IMR-90 (cell line): ENCODE measurements at regions not wholly inside any gene's neighbourhood (a gene's known extent, or its start where the extent isn't known, plus 50 kb on each side); places are given as distances from the start of the nearest gene placed in this dataset.

Source experiments
- ATAC-seq: fragments of 200-7000 bp; cut with Tn5 transposase; 2 replicates; pipeline ENCODE4 v1.9.1; 2020; ENCODE audit warnings: low read depth, mild to moderate bottlenecking, moderate library complexity
- BruUV-seq: library from RNA; stranded (reverse); fragments of 400-500 nt; replicated peaks from 2 replicates; lab custom pipeline; 2021; lab: Mats Ljungman, UMichigan
- CTCF ChIA-PET: fragments of 300-600 bp; formaldehyde crosslinking; extraction: SDS; loops from one replicate; lab custom pipeline; 2021; ENCODE audit warnings: antibody characterized with exemption; lab: Yijun Ruan, JAX
- POLR2A ChIA-PET: fragments of 300-600 bp; sonication (Branson Sonifier 250); formaldehyde crosslinking; loops from one replicate; lab custom pipeline; 2022; ENCODE audit warnings: antibody characterized with exemption; ENCODE audit not compliant: unreplicated experiment; lab: Charles Lee
- DNase-seq: peaks from one replicate; pipeline ENCODE4 v3.0.0; 2013
- H2AFZ ChIP-seq: replicated peaks from 2 replicates; pipeline ENCODE3; 2013; ENCODE audit warnings: low read length, mild to moderate bottlenecking; ENCODE audit not compliant: poor library complexity
- H2AK5ac ChIP-seq: 2 replicates; pipeline ENCODE4 v1.6.1; 2013; ENCODE audit warnings: low read depth, low read length, inconsistent platforms
- H2AK9ac ChIP-seq: replicated peaks from 2 replicates; pipeline ENCODE3; 2013; ENCODE audit warnings: mild to moderate bottlenecking, low read depth, low read length, moderate library complexity; ENCODE audit not compliant: poor library complexity
- H2BK120ac ChIP-seq: 2 replicates; pipeline ENCODE4 v1.6.1; 2013; ENCODE audit warnings: low read depth, low read length, inconsistent platforms
- H2BK15ac ChIP-seq: 3 replicates; pipeline ENCODE4 v1.6.1; 2013; ENCODE audit warnings: low read depth, low read length, inconsistent platforms
- H2BK20ac ChIP-seq: 2 replicates; pipeline ENCODE4 v1.6.1; 2013; ENCODE audit warnings: low read depth, mild to moderate bottlenecking, inconsistent platforms, low read length, moderate library complexity
- H2BK5ac ChIP-seq: 2 replicates; pipeline ENCODE4 v1.6.1; 2013; ENCODE audit warnings: mild to moderate bottlenecking, low read depth, low read length, inconsistent platforms; ENCODE audit not compliant: poor library complexity, severe bottlenecking
- H3K14ac ChIP-seq: replicated peaks from 2 replicates; pipeline ENCODE4 v1.6.1; 2013; ENCODE audit warnings: low read depth, low read length, inconsistent platforms
- H3K18ac ChIP-seq: 2 replicates; pipeline ENCODE4 v1.6.1; 2013; ENCODE audit warnings: low read depth, low read length, control low read depth
- H3K23ac ChIP-seq: 2 replicates; pipeline ENCODE4 v1.6.1; 2013; ENCODE audit warnings: low read depth, low read length, inconsistent platforms
- H3K27ac ChIP-seq: 2 replicates; pipeline ENCODE4 v1.5.1; 2013; ENCODE audit warnings: mild to moderate bottlenecking, control low read depth, low read length; ENCODE audit not compliant: insufficient read depth
- H3K27me3 ChIP-seq: 2 replicates; pipeline ENCODE4 v1.6.1; 2013; ENCODE audit warnings: low read length; ENCODE audit not compliant: control insufficient read depth, insufficient read depth
- H3K36me3 ChIP-seq: 2 replicates; pipeline ENCODE4 v1.6.1; 2013; ENCODE audit warnings: low read length, mixed read lengths; ENCODE audit not compliant: control insufficient read depth, insufficient read depth
- H3K4ac ChIP-seq: 2 replicates; pipeline ENCODE4 v1.6.1; 2013; ENCODE audit warnings: low read depth, low read length, inconsistent platforms
- H3K4me1 ChIP-seq: 2 replicates; pipeline ENCODE4 v1.6.1; 2013; ENCODE audit warnings: low read length, mixed read lengths; ENCODE audit not compliant: control insufficient read depth, insufficient read depth
- H3K4me2 ChIP-seq: 2 replicates; pipeline ENCODE4 v1.6.1; 2013; ENCODE audit warnings: low read depth, mild to moderate bottlenecking, control low read depth, low read length, moderate library complexity
- H3K4me3 ChIP-seq: 2 replicates; pipeline ENCODE4 v1.5.1; 2013; ENCODE audit warnings: low read depth, mild to moderate bottlenecking, control low read depth, low read length, moderate library complexity; ENCODE audit not compliant: insufficient read depth
- H3K56ac ChIP-seq: 2 replicates; pipeline ENCODE4 v1.6.1; 2013; ENCODE audit warnings: low read length, inconsistent platforms; ENCODE audit not compliant: insufficient read depth; ENCODE audit errors: extremely low read depth
- H3K79me1 ChIP-seq, 2 experiments: 2 replicates each; pipeline ENCODE4 v1.6.1; 2013; ENCODE audit warnings: low read length in 2 of 2, inconsistent platforms in 1 of 2, low read depth in 1 of 2
- H3K9ac ChIP-seq: 2 replicates; pipeline ENCODE4 v1.6.1; 2013; ENCODE audit warnings: low read depth, low read length, control low read depth
- H3K9me1 ChIP-seq: 2 replicates; pipeline ENCODE4 v1.6.1; 2013; ENCODE audit warnings: low read length, inconsistent platforms; ENCODE audit not compliant: insufficient read depth
- H3K9me3 ChIP-seq: 2 replicates; pipeline ENCODE4 v1.6.1; 2013; ENCODE audit warnings: low read length; ENCODE audit not compliant: control insufficient read depth, insufficient read depth
- H4K20me1 ChIP-seq: 2 replicates; pipeline ENCODE4 v1.6.1; 2013; ENCODE audit warnings: low read length, inconsistent platforms; ENCODE audit not compliant: insufficient read depth
- H4K5ac ChIP-seq: 2 replicates; pipeline ENCODE4 v1.6.1; 2013; ENCODE audit warnings: mild to moderate bottlenecking, low read depth, low read length, control low read depth
- H4K8ac ChIP-seq, 2 experiments: 2 replicates each; pipeline ENCODE4 v1.6.1; 2013; ENCODE audit warnings: low read depth in 2 of 2, low read length in 2 of 2, control low read depth in 1 of 2, inconsistent platforms in 1 of 2
- H4K91ac ChIP-seq: 2 replicates; pipeline ENCODE4 v1.6.1; 2013; ENCODE audit warnings: low read depth, low read length, inconsistent platforms; ENCODE audit not compliant: insufficient read depth
- BHLHE40 ChIP-seq: fragments of 150-350 bp; IDR thresholded peaks from 2 replicates; pipeline ENCODE4 v1.6.1; 2016; ENCODE audit warnings: mild to moderate bottlenecking, low read depth, low read length
- CEBPB ChIP-seq: IDR thresholded peaks from 2 replicates; pipeline ENCODE4 v1.6.1; 2012; ENCODE audit warnings: low read depth, low read length, improper control_type of control experiment
- CHD1 ChIP-seq: IDR thresholded peaks from 2 replicates; pipeline ENCODE4 v1.6.1; 2012; ENCODE audit warnings: low read depth, low read length, improper control_type of control experiment
- FOS ChIP-seq: fragments of 150-350 bp; IDR thresholded peaks from 2 replicates; pipeline ENCODE4 v1.6.1; 2016; ENCODE audit warnings: low read depth, low read length
- MAFK ChIP-seq: IDR thresholded peaks from 2 replicates; pipeline ENCODE4 v1.6.1; 2012; ENCODE audit warnings: low read depth, low read length, improper control_type of control experiment
- MAZ ChIP-seq: IDR thresholded peaks from 2 replicates; pipeline ENCODE4 v1.6.1; 2012; ENCODE audit warnings: low read depth, mild to moderate bottlenecking, low read length, improper control_type of control experiment, moderate library complexity, borderline replicate concordance
- MXI1 ChIP-seq: IDR thresholded peaks from 2 replicates; pipeline ENCODE4 v1.6.1; 2012; ENCODE audit warnings: low read depth, mild to moderate bottlenecking, low read length, moderate library complexity, borderline replicate concordance
- NFE2L2 ChIP-seq: fragments of 150-350 bp; IDR thresholded peaks from 2 replicates; pipeline ENCODE4 v1.6.1; 2016; ENCODE audit warnings: low read depth, mild to moderate bottlenecking, low read length
- POLR2A ChIP-seq: IDR thresholded peaks from 2 replicates; pipeline ENCODE4 v1.6.1; 2012; ENCODE audit warnings: mild to moderate bottlenecking, low read depth, low read length
- RAD21 ChIP-seq: IDR thresholded peaks from 2 replicates; pipeline ENCODE4 v1.6.1; 2012; ENCODE audit warnings: low read length, improper control_type of control experiment
- RCOR1 ChIP-seq: IDR thresholded peaks from 2 replicates; pipeline ENCODE4 v1.6.1; 2012; ENCODE audit warnings: mild to moderate bottlenecking, low read length, improper control_type of control experiment; ENCODE audit not compliant: insufficient replicate concordance
- RFX5 ChIP-seq: IDR thresholded peaks from 2 replicates; pipeline ENCODE4 v1.8.0; 2012; ENCODE audit warnings: low read depth, mild to moderate bottlenecking, low read length, moderate library complexity
- SMC3 ChIP-seq: fragments of 150-350 bp; IDR thresholded peaks from 2 replicates; pipeline ENCODE4 v1.6.1; 2016; ENCODE audit warnings: low read depth, mild to moderate bottlenecking, antibody characterized with exemption, low read length, moderate library complexity
- WGBS, 2 experiments: methylation state at CpG; one replicate each; pipeline versions ENCODE4 v1.1.5 to v1.1.7; 2013; ENCODE audit warnings: missing lambda C conversion rate in 2 of 2; ENCODE audit not compliant: insufficient read length in 1 of 2; ENCODE audit errors: extremely low coverage in 2 of 2; 5-methylcytosine and 5-hydroxymethylcytosine counted together
- dilution Hi-C: fragments of 300-500 bp; cut with HindIII; formaldehyde crosslinking; loops from one replicate; pipeline ENCODE4 v1.14.3; 2018; ENCODE audit warnings: low sequenced_read_pairs; ENCODE audit not compliant: unreplicated experiment
- in situ Hi-C: fragments of 300-500 bp; cut with MboI; formaldehyde crosslinking; loops from 3 replicates; pipeline ENCODE4 v1.14.3; 2019; ENCODE audit warnings: low sequenced_read_pairs, inconsistent platforms, mixed read lengths
- intact Hi-C: fragments of 100-400 bp; cut with micrococcal nuclease; formaldehyde crosslinking; loops from 2 replicates; pipeline ENCODE4 v1.10.0; 2022
- TF ChIP-seq, protein P1 (sequence below): fragments of 150-350 bp; IDR thresholded peaks from 2 replicates; pipeline ENCODE4 v1.6.1; 2017; ENCODE audit warnings: mild to moderate bottlenecking, antibody characterized with exemption, low read length, low read depth
- TF ChIP-seq, protein P2 (sequence below): conservative IDR thresholded peaks from 2 replicates; pipeline ENCODE4 v1.5.1; 2012; ENCODE audit warnings: mild to moderate bottlenecking, low read depth, low read length, improper control_type of control experiment
- TF ChIP-seq, protein P3 (sequence below): fragments of 150-350 bp; IDR thresholded peaks from 2 replicates; pipeline ENCODE4 v1.6.1; 2016; ENCODE audit warnings: low read depth, mild to moderate bottlenecking, low read length, moderate library complexity, borderline replicate concordance

DNA sequence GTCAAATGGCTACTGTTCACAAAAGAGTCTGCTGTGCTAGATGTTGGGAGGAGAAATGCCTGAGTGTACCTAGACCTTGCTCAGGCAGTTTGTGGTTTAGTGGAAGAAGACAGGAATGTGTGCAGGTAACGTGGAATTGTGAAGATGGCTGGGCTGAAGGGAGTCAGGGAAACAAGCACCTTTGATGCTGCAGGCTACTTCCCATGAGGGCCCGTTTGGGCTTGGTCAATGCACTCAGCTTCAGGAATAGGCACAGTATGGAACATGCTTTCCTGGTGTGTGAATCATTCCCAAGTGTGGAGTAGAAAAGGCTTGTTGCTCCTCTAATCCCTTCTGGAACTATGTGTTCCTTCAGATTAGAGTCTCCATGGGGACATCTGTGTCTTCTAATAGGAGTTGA lies 318.3 kb upstream of the MTNR1B start:
- in situ Hi-C loops = no loop called here
- CTCF ChIA-PET = interaction anchor here (0.6 kb wide), 1 partner anchor 765 kb away, joined by 3 read pairs; no protein-coding TSS in a partner anchor

More for the DNA sequence above, 318.3 kb upstream of the MTNR1B start:
- dilution Hi-C loops = no loop called here
- H3K4me1 ChIP-seq = no peaks in the 10 kb centered on the region
- H4K5ac ChIP-seq = no peak overlapping the region
- no peaks in the 10 kb centered on the region for H4K20me1 ChIP-seq
- H3K27ac ChIP-seq = no peak overlapping the region
- no peak overlapping the region for H3K14ac ChIP-seq
- no peak overlapping the region for H2AFZ ChIP-seq
- H2BK15ac ChIP-seq = no peak overlapping the region
- intact Hi-C loops = no loop called here
- no peak overlapping the region for H2BK5ac ChIP-seq
- no peaks in the 10 kb centered on the region for H3K9me3 ChIP-seq
- H2BK120ac ChIP-seq = no peak overlapping the region
- H3K56ac ChIP-seq = no peak overlapping the region
- TF ChIP-seq RFX5 (no peak), RCOR1 (no peak), MAFK (no peak), RAD21 (no peak), MAZ (no peak), CHD1 (no peak), NFE2L2 (no peak), CEBPB (no peak), POLR2A (no peak), BHLHE40 (no peak), MXI1 (no peak), SMC3 (no peak), FOS (no peak)
- TF ChIP-seq, protein P1, sequence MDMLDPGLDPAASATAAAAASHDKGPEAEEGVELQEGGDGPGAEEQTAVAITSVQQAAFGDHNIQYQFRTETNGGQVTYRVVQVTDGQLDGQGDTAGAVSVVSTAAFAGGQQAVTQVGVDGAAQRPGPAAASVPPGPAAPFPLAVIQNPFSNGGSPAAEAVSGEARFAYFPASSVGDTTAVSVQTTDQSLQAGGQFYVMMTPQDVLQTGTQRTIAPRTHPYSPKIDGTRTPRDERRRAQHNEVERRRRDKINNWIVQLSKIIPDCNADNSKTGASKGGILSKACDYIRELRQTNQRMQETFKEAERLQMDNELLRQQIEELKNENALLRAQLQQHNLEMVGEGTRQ = no peak
- TF ChIP-seq, protein P2, sequence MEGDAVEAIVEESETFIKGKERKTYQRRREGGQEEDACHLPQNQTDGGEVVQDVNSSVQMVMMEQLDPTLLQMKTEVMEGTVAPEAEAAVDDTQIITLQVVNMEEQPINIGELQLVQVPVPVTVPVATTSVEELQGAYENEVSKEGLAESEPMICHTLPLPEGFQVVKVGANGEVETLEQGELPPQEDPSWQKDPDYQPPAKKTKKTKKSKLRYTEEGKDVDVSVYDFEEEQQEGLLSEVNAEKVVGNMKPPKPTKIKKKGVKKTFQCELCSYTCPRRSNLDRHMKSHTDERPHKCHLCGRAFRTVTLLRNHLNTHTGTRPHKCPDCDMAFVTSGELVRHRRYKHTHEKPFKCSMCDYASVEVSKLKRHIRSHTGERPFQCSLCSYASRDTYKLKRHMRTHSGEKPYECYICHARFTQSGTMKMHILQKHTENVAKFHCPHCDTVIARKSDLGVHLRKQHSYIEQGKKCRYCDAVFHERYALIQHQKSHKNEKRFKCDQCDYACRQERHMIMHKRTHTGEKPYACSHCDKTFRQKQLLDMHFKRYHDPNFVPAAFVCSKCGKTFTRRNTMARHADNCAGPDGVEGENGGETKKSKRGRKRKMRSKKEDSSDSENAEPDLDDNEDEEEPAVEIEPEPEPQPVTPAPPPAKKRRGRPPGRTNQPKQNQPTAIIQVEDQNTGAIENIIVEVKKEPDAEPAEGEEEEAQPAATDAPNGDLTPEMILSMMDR = no peak
- TF ChIP-seq, protein P3, sequence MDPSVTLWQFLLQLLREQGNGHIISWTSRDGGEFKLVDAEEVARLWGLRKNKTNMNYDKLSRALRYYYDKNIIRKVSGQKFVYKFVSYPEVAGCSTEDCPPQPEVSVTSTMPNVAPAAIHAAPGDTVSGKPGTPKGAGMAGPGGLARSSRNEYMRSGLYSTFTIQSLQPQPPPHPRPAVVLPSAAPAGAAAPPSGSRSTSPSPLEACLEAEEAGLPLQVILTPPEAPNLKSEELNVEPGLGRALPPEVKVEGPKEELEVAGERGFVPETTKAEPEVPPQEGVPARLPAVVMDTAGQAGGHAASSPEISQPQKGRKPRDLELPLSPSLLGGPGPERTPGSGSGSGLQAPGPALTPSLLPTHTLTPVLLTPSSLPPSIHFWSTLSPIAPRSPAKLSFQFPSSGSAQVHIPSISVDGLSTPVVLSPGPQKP = no peak
- no peak overlapping the region for H3K4me3 ChIP-seq
- no peak overlapping the region for H2BK20ac ChIP-seq
- no peaks in the 10 kb centered on the region for H3K9me1 ChIP-seq
- POLR2A ChIA-PET = no interaction called here
- H3K27me3 ChIP-seq = no peaks in the 10 kb centered on the region
- no peak overlapping the region for H4K91ac ChIP-seq
- no peak overlapping the region for H3K4ac ChIP-seq
- no peak for ATAC-seq
- H2AK5ac ChIP-seq = no peak overlapping the region
- no peak overlapping the region for H3K23ac ChIP-seq
- 52% methylated on average over 2 of the region's 2 CpGs; no CpG with 5 or more reads in 1 of the 2 experiments for WGBS, 2 experiments
- H2AK9ac ChIP-seq = no peak overlapping the region
- no peak overlapping the region for H3K9ac ChIP-seq
- H3K36me3 ChIP-seq = no peaks in the 10 kb centered on the region
- BruUV-seq = no TSS peak
- no peaks in the 10 kb centered on the region for H3K79me1 ChIP-seq
- no peak overlapping the region for H4K8ac ChIP-seq
- H3K4me2 ChIP-seq = no peak overlapping the region
- no peak overlapping the region for H3K18ac ChIP-seq
- no peak for DNase-seq
